SK-N-SH treated with all-trans-retinoic acid at 6 μM for 48 hours (cell line): ENCODE measurements at regions not wholly inside any gene's neighbourhood (a gene's known extent, or its start where the extent isn't known, plus 50 kb on each side); places are given as distances from the start of the nearest gene placed in this dataset.

Source experiments
- ATAC-seq: fragments of 200-7000 bp; cut with Tn5 transposase; 3 replicates; pipeline ENCODE4 v1.9.1; 2020; ENCODE audit warnings: mild to moderate bottlenecking, moderate library complexity
- ARNTL ChIP-seq: fragments of 450-650 bp; formaldehyde crosslinking; IDR thresholded peaks from 2 replicates; pipeline ENCODE4 v1.5.0; 2020; ENCODE audit warnings: low read depth, mild to moderate bottlenecking, moderate library complexity, borderline replicate concordance
- BACH2 ChIP-seq: fragments of 250-450 bp; sonication (Bioruptor Pico); IDR thresholded peaks from 2 replicates; pipeline ENCODE4 v1.9.0; 2021; ENCODE audit warnings: mild to moderate bottlenecking, borderline replicate concordance
- CSRNP3 ChIP-seq: fragments of 250-450 bp; sonication (Bioruptor Pico); IDR thresholded peaks from 2 replicates; pipeline ENCODE4 v1.5.1; 2021; ENCODE audit warnings: mild to moderate bottlenecking, moderate library complexity
- ESRRG ChIP-seq: fragments of 250-450 bp; sonication (Bioruptor Pico); IDR thresholded peaks from 2 replicates; pipeline ENCODE4 v1.6.1; 2021; ENCODE audit warnings: mild to moderate bottlenecking
- GLIS3 ChIP-seq: fragments of 250-450 bp; sonication (Bioruptor Pico); IDR thresholded peaks from 2 replicates; pipeline ENCODE4 v1.5.0; 2020; ENCODE audit warnings: mild to moderate bottlenecking, moderate library complexity
- ISL1 ChIP-seq: fragments of 250-450 bp; sonication (Bioruptor Pico); IDR thresholded peaks from 2 replicates; pipeline ENCODE4 v2.1.2; 2022; ENCODE audit warnings: mild to moderate bottlenecking, moderate library complexity
- POU6F1 ChIP-seq: fragments of 250-450 bp; sonication (Bioruptor Pico); IDR thresholded peaks from 2 replicates; pipeline ENCODE4 v1.8.0; 2021; ENCODE audit warnings: low read depth, mild to moderate bottlenecking, moderate library complexity, borderline replicate concordance
- PPARA ChIP-seq: fragments of 250-450 bp; sonication (Bioruptor Pico); IDR thresholded peaks from 2 replicates; pipeline ENCODE4 v1.5.0; 2020; ENCODE audit warnings: mild to moderate bottlenecking, borderline replicate concordance
- RARB ChIP-seq: fragments of 250-450 bp; sonication (Bioruptor Pico); IDR thresholded peaks from 2 replicates; pipeline ENCODE4 v1.8.0; 2021; ENCODE audit warnings: mild to moderate bottlenecking, moderate library complexity
- SNAI2 ChIP-seq: fragments of 250-450 bp; sonication (Bioruptor Pico); IDR thresholded peaks from 2 replicates; pipeline ENCODE4 v1.5.0; 2020; ENCODE audit warnings: mild to moderate bottlenecking, moderate library complexity
- TCF4 ChIP-seq: fragments of 250-450 bp; sonication (Bioruptor Pico); IDR thresholded peaks from 2 replicates; pipeline ENCODE4 v1.8.0; 2021; ENCODE audit warnings: mild to moderate bottlenecking, moderate library complexity, borderline replicate concordance
- TOX ChIP-seq: fragments of 250-450 bp; sonication (Bioruptor Pico); IDR thresholded peaks from 2 replicates; pipeline ENCODE4 v1.8.0; 2021; ENCODE audit warnings: mild to moderate bottlenecking, moderate library complexity, borderline replicate concordance
- ZC3H10 ChIP-seq: fragments of 250-450 bp; sonication (Bioruptor Pico); IDR thresholded peaks from 2 replicates; pipeline ENCODE4 v1.5.1; 2021; ENCODE audit warnings: mild to moderate bottlenecking, moderate library complexity
- ZFP3 ChIP-seq: fragments of 250-450 bp; sonication (Bioruptor Pico); IDR thresholded peaks from 2 replicates; pipeline ENCODE4 v1.5.0; 2020; ENCODE audit warnings: mild to moderate bottlenecking, moderate library complexity
- ZFP30 ChIP-seq: fragments of 450-650 bp; formaldehyde crosslinking; IDR thresholded peaks from 2 replicates; pipeline ENCODE4 v1.5.0; 2022; ENCODE audit warnings: mild to moderate bottlenecking, moderate library complexity
- ZNF565 ChIP-seq: fragments of 450-650 bp; formaldehyde crosslinking; conservative IDR thresholded peaks from 2 replicates; pipeline ENCODE4 v1.5.0; 2020; ENCODE audit warnings: low read depth, mild to moderate bottlenecking, moderate library complexity
- ZNF70 ChIP-seq: fragments of 450-650 bp; formaldehyde crosslinking; IDR thresholded peaks from 2 replicates; pipeline ENCODE4 v1.5.0; 2020; ENCODE audit warnings: mild to moderate bottlenecking, moderate library complexity
- ZNF8 ChIP-seq: fragments of 450-650 bp; formaldehyde crosslinking; IDR thresholded peaks from 2 replicates; pipeline ENCODE4 v1.5.0; 2020; ENCODE audit warnings: mild to moderate bottlenecking, moderate library complexity
- TF ChIP-seq, protein P1 (sequence below): fragments of 250-450 bp; sonication (Bioruptor Pico); IDR thresholded peaks from 2 replicates; pipeline ENCODE4 v1.5.1; 2020; ENCODE audit warnings: low read depth, mild to moderate bottlenecking, moderate library complexity
- TF ChIP-seq, protein P2 (sequence below): fragments of 250-450 bp; sonication (Bioruptor Pico); IDR thresholded peaks from 2 replicates; pipeline ENCODE4 v1.5.0; 2020; ENCODE audit warnings: mild to moderate bottlenecking, moderate library complexity
- TF ChIP-seq, protein P3 (sequence below): fragments of 250-450 bp; sonication (Bioruptor Pico); IDR thresholded peaks from 2 replicates; pipeline ENCODE4 v1.8.0; 2020; ENCODE audit warnings: mild to moderate bottlenecking, moderate library complexity, borderline replicate concordance

DNA sequence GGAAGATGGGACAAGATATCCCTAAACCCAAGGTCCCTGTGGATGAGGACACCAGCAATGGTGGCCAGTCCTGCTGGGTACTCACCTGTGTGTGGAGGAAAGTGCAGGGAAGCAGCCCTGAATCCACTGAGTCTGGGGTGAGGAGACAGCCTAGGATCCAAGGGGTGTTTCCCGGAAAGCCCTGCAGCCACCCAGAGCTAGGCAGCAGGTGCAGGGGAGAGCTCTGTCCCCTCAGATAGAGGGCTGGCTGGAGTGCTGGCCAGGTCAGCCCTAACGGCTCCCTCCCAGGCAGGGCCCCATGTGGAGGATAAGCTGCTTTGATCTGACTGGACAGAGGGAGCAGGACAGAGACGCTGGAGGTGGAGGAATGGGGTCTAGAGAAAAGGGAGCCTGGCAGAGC is 344.7 kb upstream of the IRX4 start:
- ATAC-seq: no peak

GRCh38 chr5:2224689-2225088 is 342.0 kb upstream of the IRX4 start:
- TF ChIP-seq, protein P1, sequence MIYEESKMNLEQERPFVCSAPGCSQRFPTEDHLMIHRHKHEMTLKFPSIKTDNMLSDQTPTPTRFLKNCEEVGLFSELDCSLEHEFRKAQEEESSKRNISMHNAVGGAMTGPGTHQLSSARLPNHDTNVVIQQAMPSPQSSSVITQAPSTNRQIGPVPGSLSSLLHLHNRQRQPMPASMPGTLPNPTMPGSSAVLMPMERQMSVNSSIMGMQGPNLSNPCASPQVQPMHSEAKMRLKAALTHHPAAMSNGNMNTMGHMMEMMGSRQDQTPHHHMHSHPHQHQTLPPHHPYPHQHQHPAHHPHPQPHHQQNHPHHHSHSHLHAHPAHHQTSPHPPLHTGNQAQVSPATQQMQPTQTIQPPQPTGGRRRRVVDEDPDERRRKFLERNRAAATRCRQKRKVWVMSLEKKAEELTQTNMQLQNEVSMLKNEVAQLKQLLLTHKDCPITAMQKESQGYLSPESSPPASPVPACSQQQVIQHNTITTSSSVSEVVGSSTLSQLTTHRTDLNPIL (CRISPR knock-in tag): no peak
- TF ChIP-seq, protein P2, sequence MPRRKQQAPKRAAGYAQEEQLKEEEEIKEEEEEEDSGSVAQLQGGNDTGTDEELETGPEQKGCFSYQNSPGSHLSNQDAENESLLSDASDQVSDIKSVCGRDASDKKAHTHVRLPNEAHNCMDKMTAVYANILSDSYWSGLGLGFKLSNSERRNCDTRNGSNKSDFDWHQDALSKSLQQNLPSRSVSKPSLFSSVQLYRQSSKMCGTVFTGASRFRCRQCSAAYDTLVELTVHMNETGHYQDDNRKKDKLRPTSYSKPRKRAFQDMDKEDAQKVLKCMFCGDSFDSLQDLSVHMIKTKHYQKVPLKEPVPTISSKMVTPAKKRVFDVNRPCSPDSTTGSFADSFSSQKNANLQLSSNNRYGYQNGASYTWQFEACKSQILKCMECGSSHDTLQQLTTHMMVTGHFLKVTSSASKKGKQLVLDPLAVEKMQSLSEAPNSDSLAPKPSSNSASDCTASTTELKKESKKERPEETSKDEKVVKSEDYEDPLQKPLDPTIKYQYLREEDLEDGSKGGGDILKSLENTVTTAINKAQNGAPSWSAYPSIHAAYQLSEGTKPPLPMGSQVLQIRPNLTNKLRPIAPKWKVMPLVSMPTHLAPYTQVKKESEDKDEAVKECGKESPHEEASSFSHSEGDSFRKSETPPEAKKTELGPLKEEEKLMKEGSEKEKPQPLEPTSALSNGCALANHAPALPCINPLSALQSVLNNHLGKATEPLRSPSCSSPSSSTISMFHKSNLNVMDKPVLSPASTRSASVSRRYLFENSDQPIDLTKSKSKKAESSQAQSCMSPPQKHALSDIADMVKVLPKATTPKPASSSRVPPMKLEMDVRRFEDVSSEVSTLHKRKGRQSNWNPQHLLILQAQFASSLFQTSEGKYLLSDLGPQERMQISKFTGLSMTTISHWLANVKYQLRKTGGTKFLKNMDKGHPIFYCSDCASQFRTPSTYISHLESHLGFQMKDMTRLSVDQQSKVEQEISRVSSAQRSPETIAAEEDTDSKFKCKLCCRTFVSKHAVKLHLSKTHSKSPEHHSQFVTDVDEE (CRISPR knock-in tag): no peak
- TF ChIP-seq SNAI2 (CRISPR knock-in tag) (no peak), ZC3H10 (CRISPR knock-in tag) (no peak), ZFP30 (no peak), POU6F1 (CRISPR knock-in tag) (no peak), ISL1 (CRISPR knock-in tag) (no peak), ZNF8 (no peak), TCF4 (no peak), PPARA (CRISPR knock-in tag) (no peak), TOX (CRISPR knock-in tag) (no peak)
- no peak for ATAC-seq

More for the DNA sequence above, 344.7 kb upstream of the IRX4 start:
- TF ChIP-seq ESRRG (CRISPR knock-in tag) (no peak), ARNTL (CRISPR knock-in tag) (no peak), CSRNP3 (CRISPR knock-in tag) (no peak), GLIS3 (CRISPR knock-in tag) (no peak), RARB (no peak), ZFP30 (no peak), ZFP3 (no peak), BACH2 (CRISPR knock-in tag) (no peak), ISL1 (CRISPR knock-in tag) (no peak), ZNF70 (CRISPR knock-in tag) (no peak)
- TF ChIP-seq, protein P1 (CRISPR knock-in tag): no peak

DNA sequence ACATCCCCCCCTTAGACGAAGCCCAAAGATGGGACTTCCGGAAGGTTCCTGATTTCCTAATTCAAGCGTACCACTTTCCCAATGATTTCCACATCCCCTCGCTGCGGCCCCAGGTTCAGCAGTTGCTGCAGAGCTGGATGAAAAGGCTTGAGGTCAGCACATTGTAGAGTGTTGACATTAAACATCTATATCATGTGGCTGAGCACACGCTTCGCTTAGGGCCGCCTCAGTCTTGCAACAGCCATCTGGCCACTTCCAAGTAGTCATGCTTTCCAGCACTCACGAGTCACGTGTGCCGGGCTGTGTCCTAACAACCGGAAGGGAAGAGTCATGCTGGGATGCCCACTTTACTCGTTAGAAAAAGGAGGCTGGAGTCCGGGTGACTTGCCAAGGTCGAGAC is 340.6 kb upstream of the IRX4 start:
- TF ChIP-seq SNAI2 (CRISPR knock-in tag): no peak
- TF ChIP-seq, all 23 proteins: peak for 0
- no peak for ATAC-seq

DNA sequence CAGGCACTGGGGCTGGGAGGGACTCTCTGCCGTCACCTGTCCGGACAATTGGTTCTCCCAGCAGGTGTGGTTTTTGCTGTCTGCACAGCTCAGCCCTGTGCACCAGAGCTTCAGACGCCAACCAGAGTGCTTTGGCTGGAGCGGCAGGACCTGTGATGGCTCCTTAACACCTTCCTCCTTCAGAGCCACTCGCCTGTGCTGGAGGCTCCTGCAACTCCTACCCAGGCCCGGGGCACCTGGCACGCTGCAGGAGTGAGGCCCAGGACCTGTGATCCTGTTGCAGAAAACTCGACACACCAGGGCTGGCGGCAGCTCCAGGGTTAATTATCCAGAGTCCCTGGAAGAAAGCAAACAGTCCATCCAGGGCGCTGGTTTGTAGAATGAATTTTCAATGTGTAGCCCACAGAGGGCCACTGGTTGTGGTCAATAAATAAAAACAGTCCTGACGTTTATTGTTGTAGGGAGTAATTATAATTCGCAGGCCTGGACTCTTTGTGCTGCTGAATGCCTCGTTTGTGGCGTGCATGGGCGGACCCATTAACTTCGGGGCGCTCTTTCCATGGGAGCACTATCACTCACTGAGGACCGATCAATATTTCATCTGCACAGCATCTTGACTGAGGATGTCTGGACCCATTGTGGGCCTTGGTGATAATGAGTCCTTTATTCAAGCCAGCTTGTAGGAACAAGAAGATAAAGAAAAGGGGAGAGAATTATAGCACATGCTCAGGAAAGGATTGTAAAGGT is 339.7 kb upstream of the IRX4 start:
- no peak for TF ChIP-seq ZNF565 (CRISPR knock-in tag)
- TF ChIP-seq POU6F1 (CRISPR knock-in tag): no peak
- no peak for TF ChIP-seq ESRRG (CRISPR knock-in tag)
- TF ChIP-seq ISL1 (CRISPR knock-in tag): no peak
- TF ChIP-seq CSRNP3 (CRISPR knock-in tag): no peak
- TF ChIP-seq, protein P3, sequence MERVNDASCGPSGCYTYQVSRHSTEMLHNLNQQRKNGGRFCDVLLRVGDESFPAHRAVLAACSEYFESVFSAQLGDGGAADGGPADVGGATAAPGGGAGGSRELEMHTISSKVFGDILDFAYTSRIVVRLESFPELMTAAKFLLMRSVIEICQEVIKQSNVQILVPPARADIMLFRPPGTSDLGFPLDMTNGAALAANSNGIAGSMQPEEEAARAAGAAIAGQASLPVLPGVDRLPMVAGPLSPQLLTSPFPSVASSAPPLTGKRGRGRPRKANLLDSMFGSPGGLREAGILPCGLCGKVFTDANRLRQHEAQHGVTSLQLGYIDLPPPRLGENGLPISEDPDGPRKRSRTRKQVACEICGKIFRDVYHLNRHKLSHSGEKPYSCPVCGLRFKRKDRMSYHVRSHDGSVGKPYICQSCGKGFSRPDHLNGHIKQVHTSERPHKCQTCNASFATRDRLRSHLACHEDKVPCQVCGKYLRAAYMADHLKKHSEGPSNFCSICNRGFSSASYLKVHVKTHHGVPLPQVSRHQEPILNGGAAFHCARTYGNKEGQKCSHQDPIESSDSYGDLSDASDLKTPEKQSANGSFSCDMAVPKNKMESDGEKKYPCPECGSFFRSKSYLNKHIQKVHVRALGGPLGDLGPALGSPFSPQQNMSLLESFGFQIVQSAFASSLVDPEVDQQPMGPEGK (CRISPR knock-in tag): no peak
- no peak for TF ChIP-seq ARNTL (CRISPR knock-in tag)
- no peak for ATAC-seq
